ENCODE measurements at regions not wholly inside any gene's neighbourhood (a gene's known extent, or its start where the extent isn't known, plus 50 kb on each side); places are given as distances from the start of the nearest gene placed in this dataset.
A peak's percentile ranks its signal among the peaks of the same experiment; 100 is the strongest.

GRCh38 chr21:35860189-35860869 lies 200.0 kb downstream of the SETD4 start:
- peaks cover 10% of the 10 kb centered on the region for H3K27me3 Mint-ChIP-seq (ENCODE audit: low read depth)
- H3K36me3 Mint-ChIP-seq (ENCODE audit: low read depth), result no peaks in the 10 kb centered on the region
- no peak overlapping the region for H3K4me3 Mint-ChIP-seq
- H3K27ac Mint-ChIP-seq, result no peak overlapping the region
- H3K9me3 Mint-ChIP-seq, result no peaks in the 10 kb centered on the region
- no peak for DNase-seq (ENCODE audit: low spot score)
- no peaks in the 10 kb centered on the region for H3K4me1 Mint-ChIP-seq (ENCODE audit: low read depth)

- peaks cover 10% of the 10 kb centered on the region for H3K27me3 Mint-ChIP-seq (ENCODE audit: low read depth)
- H3K27ac Mint-ChIP-seq, result no peak overlapping the region
- no peak for DNase-seq (ENCODE audit: low spot score)
- H3K4me3 Mint-ChIP-seq, result no peak overlapping the region
- H3K9me3 Mint-ChIP-seq, result no peaks in the 10 kb centered on the region
- H3K4me1 Mint-ChIP-seq (ENCODE audit: low read depth), result no peaks in the 10 kb centered on the region
- H3K36me3 Mint-ChIP-seq (ENCODE audit: low read depth), result no peaks in the 10 kb centered on the region
Measured at GRCh38 chr21:35859677-35860076, 200.6 kb downstream of the SETD4 start.

- H3K36me3 Mint-ChIP-seq (ENCODE audit: low read depth), result no peaks in the 10 kb centered on the region
- no peaks in the 10 kb centered on the region for H3K4me1 Mint-ChIP-seq (ENCODE audit: low read depth)
- H3K27ac Mint-ChIP-seq, result no peak overlapping the region
- no peak for DNase-seq (ENCODE audit: low spot score)
- H3K27me3 Mint-ChIP-seq (ENCODE audit: low read depth), result peaks cover 10% of the 10 kb centered on the region
- no peak overlapping the region for H3K4me3 Mint-ChIP-seq
- no peaks in the 10 kb centered on the region for H3K9me3 Mint-ChIP-seq
Measured at GRCh38 chr21:35857095-35857494, 203.2 kb downstream of the SETD4 start.

DNA sequence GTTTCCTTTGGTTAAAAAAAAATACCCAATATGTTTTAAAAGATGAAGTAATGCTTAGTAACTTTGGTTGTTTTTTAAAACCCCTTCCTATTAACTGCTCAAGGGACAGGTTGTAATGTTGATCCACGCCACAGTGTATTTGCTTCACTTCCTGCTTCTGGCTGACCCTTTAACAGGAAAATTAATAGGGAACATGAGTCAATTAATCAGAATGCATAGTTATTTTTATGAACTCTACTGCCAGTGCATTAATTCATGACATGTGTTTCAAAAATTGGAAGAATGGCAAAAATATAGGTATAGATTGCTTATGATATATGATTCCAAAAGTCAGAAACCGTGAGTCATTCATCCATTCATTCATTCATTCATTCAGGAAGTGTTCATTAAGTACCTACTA lies 204.8 kb downstream of the SETD4 start:
- Mint-ChIP-seq H3K36me3 (ENCODE audit: low read depth) (no peaks in the 10 kb centered on the region), H3K4me1 (ENCODE audit: low read depth) (no peaks in the 10 kb centered on the region), H3K27me3 (ENCODE audit: low read depth) (peaks cover 10% of the 10 kb centered on the region), H3K9me3 (no peaks in the 10 kb centered on the region), H3K4me3 (no peak overlapping the region), H3K27ac (no peak overlapping the region)
- no peak for DNase-seq (ENCODE audit: low spot score)

DNA sequence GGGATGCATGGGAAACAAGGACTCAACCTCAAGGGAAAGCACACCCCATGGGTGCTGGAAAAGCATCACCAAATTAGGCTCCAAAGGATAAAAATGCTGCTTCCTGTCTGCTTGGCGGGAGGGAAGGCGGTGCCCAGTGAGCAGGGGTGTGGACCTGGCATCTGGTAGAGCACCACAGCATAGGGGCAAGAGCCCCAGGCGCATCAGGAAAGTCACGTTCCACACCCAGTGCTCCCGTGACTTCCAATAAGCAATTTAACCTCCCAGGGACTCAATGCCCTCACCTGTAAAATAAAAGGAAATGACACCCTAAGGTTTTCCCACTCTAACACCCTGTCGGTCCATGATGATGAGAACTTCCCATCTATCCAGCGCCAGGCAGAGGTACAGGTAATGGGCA lies 206.0 kb downstream of the SETD4 start:
- no peak overlapping the region for H3K4me3 Mint-ChIP-seq
- DNase-seq (ENCODE audit: low spot score), result no peak
- H3K4me1 Mint-ChIP-seq (ENCODE audit: low read depth), result no peaks in the 10 kb centered on the region
- H3K9me3 Mint-ChIP-seq, result no peaks in the 10 kb centered on the region
- peaks cover 10% of the 10 kb centered on the region for H3K27me3 Mint-ChIP-seq (ENCODE audit: low read depth)
- H3K27ac Mint-ChIP-seq, result no peak overlapping the region
- H3K36me3 Mint-ChIP-seq (ENCODE audit: low read depth), result no peaks in the 10 kb centered on the region

DNA sequence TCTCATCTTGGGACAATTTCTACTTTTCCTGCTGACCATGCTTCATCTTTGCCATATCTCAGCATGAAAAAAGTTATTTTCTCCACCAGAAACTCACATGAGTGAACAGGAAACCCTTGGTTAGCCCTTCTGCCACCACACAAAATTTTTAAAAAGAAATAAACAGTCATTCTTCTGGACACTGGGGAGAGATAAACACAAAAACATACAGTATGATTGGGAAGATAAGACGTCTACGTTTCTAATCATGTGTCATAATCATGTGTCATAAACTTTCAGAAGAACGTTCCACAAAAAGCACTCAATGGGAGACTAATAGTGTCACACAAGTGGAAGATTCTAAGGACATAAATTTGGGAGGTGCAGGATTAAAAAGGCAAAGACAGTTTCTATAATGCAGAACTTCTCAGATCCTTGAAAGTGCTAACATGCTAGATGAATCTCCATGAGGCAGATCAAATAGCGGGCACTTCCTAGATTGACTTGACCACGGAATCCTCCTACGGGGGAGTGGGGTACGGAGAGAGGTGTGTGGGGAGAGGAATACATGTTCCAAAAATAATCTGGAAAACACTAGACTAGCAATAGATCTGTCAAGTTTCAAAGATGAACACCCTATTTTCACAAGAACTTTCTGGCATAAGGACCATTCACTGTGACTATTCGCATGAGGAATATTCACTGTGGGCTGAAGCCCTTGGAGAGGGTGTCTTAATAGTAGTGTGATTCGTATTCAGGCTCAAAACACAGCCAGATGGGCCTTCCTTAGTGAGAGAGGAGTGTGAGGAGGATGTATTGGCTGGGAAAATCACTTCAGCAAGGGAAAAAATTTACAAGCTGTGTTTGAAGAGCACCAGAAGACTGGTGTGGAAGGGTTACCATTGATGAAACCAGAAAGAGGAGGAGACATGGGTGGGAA lies 206.7 kb downstream of the SETD4 start:
- no peaks in the 10 kb centered on the region for H3K4me1 Mint-ChIP-seq (ENCODE audit: low read depth)
- no peak overlapping the region for H3K4me3 Mint-ChIP-seq
- H3K27ac Mint-ChIP-seq, result no peak overlapping the region
- H3K36me3 Mint-ChIP-seq (ENCODE audit: low read depth), result no peaks in the 10 kb centered on the region
- H3K9me3 Mint-ChIP-seq, result no peaks in the 10 kb centered on the region
- H3K27me3 Mint-ChIP-seq (ENCODE audit: low read depth), result peaks cover 8% of the 10 kb centered on the region
- DNase-seq (ENCODE audit: low spot score), result no peak

DNA sequence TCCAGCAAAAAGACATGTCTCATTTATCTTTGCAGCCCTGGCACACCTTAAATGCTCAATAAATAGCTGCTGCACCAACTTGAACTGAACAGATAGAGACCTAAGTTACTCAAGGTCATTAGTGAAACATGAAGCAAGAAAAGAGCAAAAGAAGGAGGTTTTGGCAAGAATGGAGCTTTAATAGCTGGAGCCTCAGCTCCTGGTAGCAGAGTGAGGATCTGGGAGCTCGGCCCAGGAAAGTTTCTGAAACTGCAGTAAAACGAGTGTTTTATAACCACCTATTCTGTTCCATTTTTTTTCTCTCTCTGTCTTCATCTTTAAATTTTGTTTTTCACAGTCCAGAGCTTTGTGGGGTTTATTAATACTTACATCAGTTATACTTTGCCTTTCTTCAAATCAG lies 207.5 kb downstream of the SETD4 start:
- no peak overlapping the region for H3K27ac Mint-ChIP-seq
- no peaks in the 10 kb centered on the region for H3K9me3 Mint-ChIP-seq
- no peak overlapping the region for H3K4me3 Mint-ChIP-seq
- H3K27me3 Mint-ChIP-seq (ENCODE audit: low read depth), result peaks cover 6% of the 10 kb centered on the region
- H3K36me3 Mint-ChIP-seq (ENCODE audit: low read depth), result no peaks in the 10 kb centered on the region
- DNase-seq (ENCODE audit: low spot score), result no peak
- H3K4me1 Mint-ChIP-seq (ENCODE audit: low read depth), result no peaks in the 10 kb centered on the region

GRCh38 chr21:35850542-35851103 lies 209.7 kb downstream of the SETD4 start:
- no peak overlapping the region for H3K4me3 Mint-ChIP-seq
- no peaks in the 10 kb centered on the region for H3K9me3 Mint-ChIP-seq
- H3K36me3 Mint-ChIP-seq (ENCODE audit: low read depth), result no peaks in the 10 kb centered on the region
- H3K27me3 Mint-ChIP-seq (ENCODE audit: low read depth), result no peaks in the 10 kb centered on the region
- H3K27ac Mint-ChIP-seq, result no peak overlapping the region
- no peaks in the 10 kb centered on the region for H3K4me1 Mint-ChIP-seq (ENCODE audit: low read depth)
- no peak for DNase-seq (ENCODE audit: low spot score)

GRCh38 chr21:35850029-35850428 lies 210.3 kb downstream of the SETD4 start:
- Mint-ChIP-seq H3K36me3 (ENCODE audit: low read depth) (no peaks in the 10 kb centered on the region), H3K27ac (no peak overlapping the region), H3K9me3 (no peaks in the 10 kb centered on the region), H3K4me1 (ENCODE audit: low read depth) (no peaks in the 10 kb centered on the region), H3K4me3 (no peak overlapping the region), H3K27me3 (ENCODE audit: low read depth) (no peaks in the 10 kb centered on the region)
- no peak for DNase-seq (ENCODE audit: low spot score)

GRCh38 chr21:35849144-35849543 lies 211.2 kb downstream of the SETD4 start:
- Mint-ChIP-seq H3K36me3 (ENCODE audit: low read depth) (no peaks in the 10 kb centered on the region), H3K27ac (no peak overlapping the region), H3K4me1 (ENCODE audit: low read depth) (no peaks in the 10 kb centered on the region), H3K27me3 (ENCODE audit: low read depth) (no peaks in the 10 kb centered on the region), H3K4me3 (no peak overlapping the region), H3K9me3 (no peaks in the 10 kb centered on the region)
- DNase-seq (ENCODE audit: low spot score), result no peak

DNA sequence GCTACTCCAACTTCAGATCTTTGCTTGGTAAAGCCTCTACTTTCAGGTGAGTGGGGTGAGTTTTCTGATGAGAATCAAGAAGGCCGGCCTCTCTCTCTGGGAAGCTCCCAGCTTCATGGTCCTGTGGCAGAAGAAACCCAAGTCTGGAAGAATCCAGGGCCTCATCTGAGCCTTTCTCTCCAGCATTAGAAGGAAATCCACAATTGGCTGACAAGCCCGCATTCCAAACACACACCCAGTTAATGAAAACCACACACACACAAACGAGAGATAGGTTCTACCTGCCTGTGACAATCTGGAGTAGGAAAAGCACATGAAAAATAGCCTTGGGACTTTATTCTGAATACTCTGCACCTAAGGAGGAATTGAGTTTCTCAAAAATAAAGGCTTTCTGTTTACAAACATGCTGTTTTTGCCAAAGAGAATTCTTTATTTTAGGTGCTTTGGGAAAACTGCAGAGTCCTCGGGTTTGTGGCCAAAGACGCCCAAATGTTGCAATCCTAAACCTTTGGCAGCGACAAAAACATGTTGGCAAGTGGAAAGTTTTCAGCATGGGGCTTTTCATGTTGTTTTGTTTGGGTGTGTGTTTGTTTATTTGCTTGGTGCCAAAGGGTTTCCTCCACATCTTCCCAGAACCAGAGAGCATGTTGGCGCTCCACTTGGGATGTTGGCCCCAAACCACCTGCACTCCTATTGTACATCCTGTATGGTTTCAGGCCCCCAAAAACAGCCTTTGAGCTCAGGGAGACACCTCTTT lies 216.2 kb downstream of the SETD4 start:
- no peak for DNase-seq (ENCODE audit: low spot score)
- Mint-ChIP-seq H3K9me3 (no peaks in the 10 kb centered on the region), H3K27ac (no peak overlapping the region), H3K36me3 (ENCODE audit: low read depth) (no peaks in the 10 kb centered on the region), H3K4me1 (ENCODE audit: low read depth) (no peaks in the 10 kb centered on the region), H3K27me3 (ENCODE audit: low read depth) (peaks cover 4% of the 10 kb centered on the region), H3K4me3 (no peak overlapping the region)

DNA sequence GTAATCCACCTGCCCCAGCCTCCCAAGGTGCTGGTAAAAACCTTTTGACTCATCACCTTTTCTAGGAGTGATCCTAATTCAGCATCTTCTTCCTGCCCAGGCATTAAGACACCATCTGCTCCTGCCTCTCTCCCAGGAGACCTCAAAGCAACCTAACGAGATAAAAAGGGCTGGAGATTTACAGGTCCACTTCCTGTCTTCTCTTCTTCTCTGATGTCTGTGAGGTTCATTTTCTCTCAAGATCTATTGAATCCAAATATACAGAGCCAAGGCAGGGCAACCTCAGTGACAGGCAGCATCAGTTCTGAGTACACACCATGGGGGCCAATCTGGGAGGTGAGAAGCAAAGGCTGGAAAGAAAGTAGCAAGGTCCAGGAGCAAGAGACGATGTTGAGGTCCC lies 219.4 kb downstream of the SETD4 start:
- DNase-seq (ENCODE audit: low spot score), result no peak
- no peaks in the 10 kb centered on the region for H3K9me3 Mint-ChIP-seq
- peaks cover 4% of the 10 kb centered on the region for H3K27me3 Mint-ChIP-seq (ENCODE audit: low read depth)
- no peaks in the 10 kb centered on the region for H3K4me1 Mint-ChIP-seq (ENCODE audit: low read depth)
- no peaks in the 10 kb centered on the region for H3K36me3 Mint-ChIP-seq (ENCODE audit: low read depth)
- H3K4me3 Mint-ChIP-seq, result no peak overlapping the region
- H3K27ac Mint-ChIP-seq, result no peak overlapping the region

DNA sequence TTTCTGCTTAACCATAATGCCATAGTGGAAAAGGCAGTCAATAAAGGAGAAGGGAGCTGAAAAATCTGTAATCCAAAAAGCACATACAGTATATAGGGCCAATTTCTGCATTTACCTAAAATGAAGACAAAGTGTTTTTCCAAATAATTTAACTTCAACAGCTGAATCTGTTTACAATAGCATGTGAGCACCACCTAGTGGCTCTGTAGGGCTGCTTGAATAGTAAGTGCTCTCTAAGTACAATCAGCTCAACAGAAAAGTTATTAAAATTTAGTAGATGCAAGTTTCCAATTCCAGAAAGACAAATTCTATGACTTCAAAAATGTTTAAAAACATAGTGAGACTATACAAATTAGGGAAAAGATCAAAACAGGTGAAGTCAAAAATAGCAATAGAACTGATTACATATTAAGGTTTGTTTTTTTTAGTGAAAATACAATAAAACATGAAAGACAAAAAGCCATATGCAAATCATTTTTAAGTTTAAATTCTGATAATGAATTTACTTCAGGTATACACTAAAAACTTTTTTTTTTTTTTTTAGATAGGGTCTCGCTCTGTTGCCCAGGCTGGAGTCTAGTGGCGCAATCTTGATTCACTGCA lies 220.0 kb downstream of the SETD4 start:
- Mint-ChIP-seq H3K4me3 (no peak overlapping the region), H3K27ac (no peak overlapping the region), H3K27me3 (ENCODE audit: low read depth) (peaks cover 4% of the 10 kb centered on the region), H3K9me3 (no peaks in the 10 kb centered on the region), H3K36me3 (ENCODE audit: low read depth) (no peaks in the 10 kb centered on the region), H3K4me1 (ENCODE audit: low read depth) (no peaks in the 10 kb centered on the region)
- DNase-seq (ENCODE audit: low spot score), result peak; percentile 24

Measured in T-helper 2 cell treated with Interferon-gamma antibody and Interleukin-4, amounts not matched to agents 5 μg/mL and 100 μg/mL, for 36 hours (primary cell).